OCI-LY1 (cell line): ENCODE measurements at regions not wholly inside any gene's neighbourhood (a gene's known extent, or its start where the extent isn't known, plus 50 kb on each side); places are given as distances from the start of the nearest gene placed in this dataset.

Experiments
- H2AFZ ChIP-seq: fragments of 200-600 bp; sonication (generic), shearing (Covaris generic); 2 replicates; pipeline ENCODE4 v1.6.0; 2014; ENCODE audit warnings: antibody characterized with exemption, mild to moderate bottlenecking, low read length
- H3F3A ChIP-seq: fragments of 200-600 bp; sonication (generic), shearing (Covaris generic); 2 replicates; pipeline ENCODE4 v1.6.0; 2014; ENCODE audit warnings: mild to moderate bottlenecking, antibody characterized with exemption, low read length, moderate library complexity; ENCODE audit not compliant: insufficient read depth
- H3K27ac ChIP-seq: fragments of 200-600 bp; sonication (generic); 2 replicates; pipeline ENCODE4 v1.5.1; 2014; ENCODE audit warnings: low read length, mixed run types, mild to moderate bottlenecking, low read depth; ENCODE audit not compliant: poor library complexity, severe bottlenecking
- H3K27me3 ChIP-seq: fragments of 200-600 bp; sonication (generic); 2 replicates; pipeline ENCODE4 v1.6.0; 2014; ENCODE audit warnings: antibody characterized with exemption, mild to moderate bottlenecking, low read length, moderate library complexity; ENCODE audit not compliant: insufficient read depth
- H3K36me3 ChIP-seq: fragments of 200-600 bp; sonication (generic); 2 replicates; pipeline ENCODE4 v1.6.1; 2014; ENCODE audit warnings: mild to moderate bottlenecking, antibody characterized with exemption, low read length, moderate library complexity, mixed read lengths; ENCODE audit not compliant: insufficient read depth
- H3K4me1 ChIP-seq: fragments of 200-600 bp; sonication (generic); 2 replicates; pipeline ENCODE4 v1.5.1; 2014; ENCODE audit warnings: mild to moderate bottlenecking, low read length, moderate library complexity; ENCODE audit not compliant: insufficient read depth, severe bottlenecking
- H3K4me2 ChIP-seq: fragments of 200-600 bp; sonication (generic), shearing (Covaris generic); 2 replicates; pipeline ENCODE4 v1.6.1; 2014; ENCODE audit warnings: low read length
- H3K4me3 ChIP-seq: fragments of 200-600 bp; sonication (generic); 2 replicates; pipeline ENCODE4 v1.5.1; 2014; ENCODE audit warnings: low read length, low read depth, mild to moderate bottlenecking, mixed read lengths; ENCODE audit not compliant: poor library complexity, severe bottlenecking
- H3K79me2 ChIP-seq: fragments of 200-600 bp; shearing (Covaris generic); 2 replicates; pipeline ENCODE4 v1.6.1; 2016; ENCODE audit warnings: mixed run types, low read length, mixed read lengths; ENCODE audit not compliant: insufficient read depth
- H3K9ac ChIP-seq: fragments of 200-600 bp; sonication (generic), shearing (Covaris generic); 2 replicates; pipeline ENCODE4 v1.6.1; 2014; ENCODE audit warnings: mild to moderate bottlenecking, low read length, mixed read lengths
- H3K9me2 ChIP-seq: fragments of 200-600 bp; sonication (generic), shearing (Covaris generic); 2 replicates; pipeline ENCODE4 v1.6.1; 2014; ENCODE audit warnings: low read depth, mild to moderate bottlenecking, low read length, mixed read lengths
- H3K9me3 ChIP-seq: fragments of 200-600 bp; shearing (Covaris generic); 2 replicates; pipeline ENCODE4 v1.6.1; 2014; ENCODE audit warnings: low read length, mixed read lengths
- H4K20me1 ChIP-seq: fragments of 200-600 bp; sonication (generic), shearing (Covaris generic); 2 replicates; pipeline ENCODE4 v1.6.0; 2016; ENCODE audit warnings: mild to moderate bottlenecking, low read length; ENCODE audit not compliant: insufficient read depth
- EZH2 ChIP-seq: fragments of 200-600 bp; sonication (generic), shearing (Covaris generic); IDR thresholded peaks from 2 replicates; pipeline ENCODE4 v1.8.0; 2017; ENCODE audit warnings: borderline replicate concordance, mixed run types, mild to moderate bottlenecking, antibody characterized with exemption, low read length, moderate library complexity, mixed read lengths
- TF ChIP-seq, protein P1 (sequence below): fragments of 200-600 bp; sonication (generic), shearing (Covaris generic); IDR thresholded peaks from 2 replicates; pipeline ENCODE4 v1.5.1; 2017; ENCODE audit warnings: mild to moderate bottlenecking, antibody characterized with exemption, low read length, moderate library complexity, mixed read lengths

DNA sequence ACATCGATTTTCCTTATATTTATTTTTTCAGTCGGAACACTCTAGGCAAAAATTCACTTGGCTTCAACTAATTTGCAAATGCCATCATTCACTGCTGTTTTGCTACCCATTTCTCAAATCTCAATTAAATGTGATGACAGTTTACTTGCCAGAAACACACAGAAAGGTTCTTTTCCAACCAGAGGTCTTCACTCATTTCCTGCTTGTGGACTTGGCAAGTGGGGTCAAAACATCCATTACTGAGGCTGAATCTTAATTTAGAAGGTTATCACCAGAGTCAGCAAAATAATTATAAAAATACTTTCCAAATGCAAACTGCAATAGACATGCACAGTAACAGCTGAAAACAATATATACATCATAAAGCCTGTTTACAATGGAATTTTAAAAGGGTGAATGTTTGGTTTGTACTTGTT is 625.4 kb upstream of the TBL1XR1 start:
- no peaks in the 10 kb centered on the region for H4K20me1 ChIP-seq
- no peak for TF ChIP-seq EZH2
- TF ChIP-seq, protein P1, sequence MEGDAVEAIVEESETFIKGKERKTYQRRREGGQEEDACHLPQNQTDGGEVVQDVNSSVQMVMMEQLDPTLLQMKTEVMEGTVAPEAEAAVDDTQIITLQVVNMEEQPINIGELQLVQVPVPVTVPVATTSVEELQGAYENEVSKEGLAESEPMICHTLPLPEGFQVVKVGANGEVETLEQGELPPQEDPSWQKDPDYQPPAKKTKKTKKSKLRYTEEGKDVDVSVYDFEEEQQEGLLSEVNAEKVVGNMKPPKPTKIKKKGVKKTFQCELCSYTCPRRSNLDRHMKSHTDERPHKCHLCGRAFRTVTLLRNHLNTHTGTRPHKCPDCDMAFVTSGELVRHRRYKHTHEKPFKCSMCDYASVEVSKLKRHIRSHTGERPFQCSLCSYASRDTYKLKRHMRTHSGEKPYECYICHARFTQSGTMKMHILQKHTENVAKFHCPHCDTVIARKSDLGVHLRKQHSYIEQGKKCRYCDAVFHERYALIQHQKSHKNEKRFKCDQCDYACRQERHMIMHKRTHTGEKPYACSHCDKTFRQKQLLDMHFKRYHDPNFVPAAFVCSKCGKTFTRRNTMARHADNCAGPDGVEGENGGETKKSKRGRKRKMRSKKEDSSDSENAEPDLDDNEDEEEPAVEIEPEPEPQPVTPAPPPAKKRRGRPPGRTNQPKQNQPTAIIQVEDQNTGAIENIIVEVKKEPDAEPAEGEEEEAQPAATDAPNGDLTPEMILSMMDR, result no peak

DNA sequence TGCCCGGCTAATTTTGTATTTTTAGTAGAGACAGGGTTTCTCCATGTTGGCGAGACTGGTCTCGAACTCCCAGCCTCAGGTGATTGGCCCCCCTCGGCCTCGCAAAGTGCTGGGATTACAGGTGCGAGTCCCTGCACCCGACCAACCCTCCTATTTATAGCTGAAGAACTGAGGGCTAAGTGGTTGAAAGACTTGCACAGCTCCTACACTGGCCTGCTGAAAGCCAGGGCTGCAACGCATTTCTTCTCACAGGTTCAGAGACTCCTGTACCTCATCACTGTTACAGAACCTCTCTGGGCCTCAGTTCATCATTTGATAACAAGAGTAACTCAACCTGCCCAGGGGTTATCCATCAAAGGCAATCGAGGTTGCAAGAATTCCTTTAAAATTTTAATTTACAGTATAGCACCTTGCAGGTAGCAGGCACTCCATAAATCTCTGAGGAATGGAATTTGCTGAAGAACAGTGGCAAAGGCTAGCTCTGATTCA is 626.5 kb upstream of the TBL1XR1 start:
- no peak overlapping the region for H3K4me3 ChIP-seq
- H3K9me2 ChIP-seq, result no peaks in the 10 kb centered on the region
- H3F3A ChIP-seq, result no peaks in the 10 kb centered on the region
- H3K9me3 ChIP-seq, result no peaks in the 10 kb centered on the region
- no peaks in the 10 kb centered on the region for H3K36me3 ChIP-seq
- no peaks in the 10 kb centered on the region for H3K4me1 ChIP-seq
- no peaks in the 10 kb centered on the region for H3K79me2 ChIP-seq
- H2AFZ ChIP-seq, result no peak overlapping the region
- H4K20me1 ChIP-seq, result no peaks in the 10 kb centered on the region
- TF ChIP-seq, protein P1, result no peak
- no peak for TF ChIP-seq EZH2
- no peaks in the 10 kb centered on the region for H3K27me3 ChIP-seq
- H3K4me2 ChIP-seq, result no peak overlapping the region
- no peak overlapping the region for H3K9ac ChIP-seq
- H3K27ac ChIP-seq, result no peak overlapping the region

More for the DNA sequence above, 625.4 kb upstream of the TBL1XR1 start:
- H3K4me1 ChIP-seq, result no peaks in the 10 kb centered on the region
- H3K9me3 ChIP-seq, result no peaks in the 10 kb centered on the region
- no peaks in the 10 kb centered on the region for H3K36me3 ChIP-seq
- no peaks in the 10 kb centered on the region for H3K79me2 ChIP-seq
- no peak overlapping the region for H3K9ac ChIP-seq
- no peak overlapping the region for H3K4me2 ChIP-seq
- no peak overlapping the region for H2AFZ ChIP-seq
- H3K27ac ChIP-seq, result no peak overlapping the region
- H3K27me3 ChIP-seq, result no peaks in the 10 kb centered on the region
- H3K9me2 ChIP-seq, result no peaks in the 10 kb centered on the region
- no peak overlapping the region for H3K4me3 ChIP-seq
- no peaks in the 10 kb centered on the region for H3F3A ChIP-seq

DNA sequence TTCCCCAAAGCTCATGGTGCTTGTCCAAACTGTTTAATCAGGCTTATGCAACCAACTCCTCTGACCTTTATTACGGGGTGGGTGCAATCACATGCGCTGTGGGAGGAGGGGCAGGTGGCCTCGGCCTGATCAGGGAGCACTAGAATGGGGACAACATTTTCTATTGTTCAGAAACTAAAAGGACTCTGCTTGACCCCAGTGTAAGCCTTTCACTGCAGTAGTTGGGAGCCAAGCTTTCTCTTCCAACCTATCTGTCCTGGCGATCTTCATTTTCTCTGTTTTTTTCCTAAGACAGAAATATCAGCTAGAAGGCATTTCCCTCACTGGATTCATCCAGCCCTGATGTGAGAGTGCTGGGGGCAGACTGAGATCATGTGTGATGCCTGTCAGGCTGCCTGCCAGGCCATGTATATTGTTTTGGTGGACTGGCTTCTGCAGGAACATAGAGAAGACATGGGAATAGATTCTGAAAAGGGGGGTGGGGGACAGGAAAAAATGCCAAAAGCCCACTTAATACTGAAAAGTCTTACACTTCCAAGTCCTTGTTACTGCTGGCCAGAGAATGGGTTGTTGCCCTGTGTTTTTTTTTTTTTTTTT is 627.0 kb upstream of the TBL1XR1 start:
- no peak overlapping the region for H3K4me2 ChIP-seq
- no peaks in the 10 kb centered on the region for H3K4me1 ChIP-seq
- no peaks in the 10 kb centered on the region for H3K36me3 ChIP-seq
- no peaks in the 10 kb centered on the region for H3F3A ChIP-seq
- H3K9me3 ChIP-seq, result no peaks in the 10 kb centered on the region
- no peaks in the 10 kb centered on the region for H3K9me2 ChIP-seq
- no peaks in the 10 kb centered on the region for H4K20me1 ChIP-seq
- no peak overlapping the region for H2AFZ ChIP-seq
- no peaks in the 10 kb centered on the region for H3K79me2 ChIP-seq
- H3K9ac ChIP-seq, result no peak overlapping the region
- no peak overlapping the region for H3K27ac ChIP-seq
- TF ChIP-seq, protein P1, result no peak
- no peak for TF ChIP-seq EZH2
- no peak overlapping the region for H3K4me3 ChIP-seq
- H3K27me3 ChIP-seq, result no peaks in the 10 kb centered on the region
